GM04503 (cell line): ENCODE measurements at regions not wholly inside any gene's neighbourhood (a gene's known extent, or its start where the extent isn't known, plus 50 kb on each side); places are given as distances from the start of the nearest gene placed in this dataset.

ENCODE experiments used
- DNase-seq: peaks from one replicate; pipeline ENCODE4 v3.0.0-alpha.2; 2012; ENCODE audit warnings: low read depth

- no peak for DNase-seq
Measured at GRCh38 chr9:79264041-79264440, 307.7 kb upstream of the TLE4 start.

- DNase-seq, result no peak
Measured at GRCh38 chr9:79264511-79265355, 307.0 kb upstream of the TLE4 start.

GRCh38 chr9:79266986-79267385 lies 304.8 kb upstream of the TLE4 start:
- no peak for DNase-seq

GRCh38 chr9:79268806-79269205 lies 303.0 kb upstream of the TLE4 start:
- DNase-seq, result no peak

GRCh38 chr9:79273311-79273710 lies 298.5 kb upstream of the TLE4 start:
- no peak for DNase-seq

GRCh38 chr9:79279356-79279755 lies 292.4 kb upstream of the TLE4 start:
- no peak for DNase-seq

- DNase-seq, result no peak
Measured at GRCh38 chr9:79280691-79281090, 291.1 kb upstream of the TLE4 start.

- no peak for DNase-seq
Measured at GRCh38 chr9:79284081-79284480, 287.7 kb upstream of the TLE4 start.

- DNase-seq, result no peak
Measured at GRCh38 chr9:79286992-79287707, 284.6 kb upstream of the TLE4 start.

- DNase-seq, result no peak
Measured at GRCh38 chr9:79287708-79288290, 284.0 kb upstream of the TLE4 start.

GRCh38 chr9:79289856-79290255 lies 281.9 kb upstream of the TLE4 start:
- no peak for DNase-seq

- DNase-seq, result no peak
Measured at GRCh38 chr9:79292731-79293280, 279.0 kb upstream of the TLE4 start.

- no peak for DNase-seq
Measured at GRCh38 chr9:79300068-79300467, 271.7 kb upstream of the TLE4 start.

- DNase-seq, result no peak
Measured at GRCh38 chr9:79301085-79301484, 270.7 kb upstream of the TLE4 start.

GRCh38 chr9:79301551-79302391 lies 270.0 kb upstream of the TLE4 start:
- DNase-seq, result no peak

GRCh38 chr9:79302569-79302968 lies 269.2 kb upstream of the TLE4 start:
- no peak for DNase-seq

GRCh38 chr9:79308012-79308411 lies 263.8 kb upstream of the TLE4 start:
- DNase-seq, result no peak

GRCh38 chr9:79312686-79313421 lies 258.9 kb upstream of the TLE4 start:
- no peak for DNase-seq

- no peak for DNase-seq
Measured at GRCh38 chr9:79325501-79325900, 246.3 kb upstream of the TLE4 start.

GRCh38 chr9:79329861-79330260 lies 241.9 kb upstream of the TLE4 start:
- no peak for DNase-seq

- DNase-seq, result no peak
Measured at GRCh38 chr9:79334001-79334400, 237.8 kb upstream of the TLE4 start.
